ENCODE measurements at regions not wholly inside any gene's neighbourhood (a gene's known extent, or its start where the extent isn't known, plus 50 kb on each side); places are given as distances from the start of the nearest gene placed in this dataset.

- DNase-seq (ENCODE audit: low read depth), result no peak
- H3K4me3 ChIP-seq (ENCODE audit: low read depth, low read length), result no peak overlapping the region
- TF ChIP-seq, protein P1, sequence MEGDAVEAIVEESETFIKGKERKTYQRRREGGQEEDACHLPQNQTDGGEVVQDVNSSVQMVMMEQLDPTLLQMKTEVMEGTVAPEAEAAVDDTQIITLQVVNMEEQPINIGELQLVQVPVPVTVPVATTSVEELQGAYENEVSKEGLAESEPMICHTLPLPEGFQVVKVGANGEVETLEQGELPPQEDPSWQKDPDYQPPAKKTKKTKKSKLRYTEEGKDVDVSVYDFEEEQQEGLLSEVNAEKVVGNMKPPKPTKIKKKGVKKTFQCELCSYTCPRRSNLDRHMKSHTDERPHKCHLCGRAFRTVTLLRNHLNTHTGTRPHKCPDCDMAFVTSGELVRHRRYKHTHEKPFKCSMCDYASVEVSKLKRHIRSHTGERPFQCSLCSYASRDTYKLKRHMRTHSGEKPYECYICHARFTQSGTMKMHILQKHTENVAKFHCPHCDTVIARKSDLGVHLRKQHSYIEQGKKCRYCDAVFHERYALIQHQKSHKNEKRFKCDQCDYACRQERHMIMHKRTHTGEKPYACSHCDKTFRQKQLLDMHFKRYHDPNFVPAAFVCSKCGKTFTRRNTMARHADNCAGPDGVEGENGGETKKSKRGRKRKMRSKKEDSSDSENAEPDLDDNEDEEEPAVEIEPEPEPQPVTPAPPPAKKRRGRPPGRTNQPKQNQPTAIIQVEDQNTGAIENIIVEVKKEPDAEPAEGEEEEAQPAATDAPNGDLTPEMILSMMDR (IDR thresholded peaks at IDR 0.05; ENCODE audit: low read depth, low read length, missing control alignments), result no peak
These were observed 150.2 kb upstream of the UNC5B start for GRCh38 chr10:71062156-71062555.

DNA sequence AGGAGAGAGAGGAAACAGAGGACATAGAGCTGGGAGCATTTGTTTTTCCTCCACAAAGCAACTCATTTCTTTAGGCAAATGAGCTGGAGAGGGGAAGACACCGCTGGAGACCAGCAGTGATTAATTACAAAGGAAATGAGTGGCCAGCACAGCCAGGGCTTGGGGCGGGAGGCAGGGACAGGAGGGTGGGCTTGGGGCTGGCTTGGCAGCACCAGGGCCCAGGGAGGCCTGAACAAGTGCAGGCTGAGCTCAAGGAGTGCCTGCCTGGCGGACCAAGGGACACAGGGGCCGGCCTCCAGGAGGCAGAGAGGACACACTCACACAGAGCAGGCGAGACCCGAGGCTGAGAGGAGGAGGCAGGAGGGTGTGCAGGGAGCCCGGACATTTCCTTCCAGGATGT is 149.0 kb upstream of the UNC5B start:
- TF ChIP-seq, protein P1 (IDR thresholded peaks at IDR 0.05; ENCODE audit: low read depth, low read length, missing control alignments), result no peak
- no peak for DNase-seq (ENCODE audit: low read depth)
- H3K4me3 ChIP-seq (ENCODE audit: low read depth, low read length), result no peak overlapping the region

- TF ChIP-seq, protein P1 (IDR thresholded peaks at IDR 0.05; ENCODE audit: low read depth, low read length, missing control alignments), result peak; percentile 34
- no peak overlapping the region for H3K4me3 ChIP-seq (ENCODE audit: low read depth, low read length)
- no peak for DNase-seq (ENCODE audit: low read depth)
These were observed 147.8 kb upstream of the UNC5B start for GRCh38 chr10:71064413-71065118.

DNA sequence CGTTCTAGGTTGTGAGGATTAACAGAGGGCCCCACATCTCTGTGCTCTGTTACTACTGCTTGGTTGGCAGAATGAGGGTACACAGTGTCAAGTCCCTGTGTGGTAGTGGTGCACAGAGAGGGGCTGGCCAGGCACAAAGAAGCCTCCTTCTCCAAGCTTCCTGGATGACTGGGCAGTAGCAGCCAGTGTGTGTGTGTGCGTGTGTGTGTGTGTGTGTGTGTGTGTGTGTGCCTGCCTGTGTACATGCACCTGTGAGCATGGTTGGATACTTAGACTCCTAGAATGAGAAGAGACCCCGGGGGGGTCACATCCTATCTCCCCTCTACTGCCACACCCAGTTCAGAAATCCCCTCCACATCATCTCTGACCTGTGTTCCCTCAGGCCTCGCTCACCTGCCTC is 146.7 kb upstream of the UNC5B start:
- TF ChIP-seq, protein P1 (IDR thresholded peaks at IDR 0.05; ENCODE audit: low read depth, low read length, missing control alignments), result no peak
- no peak overlapping the region for H3K4me3 ChIP-seq (ENCODE audit: low read depth, low read length)
- no peak for DNase-seq (ENCODE audit: low read depth)

GRCh38 chr10:71066600-71066999 is 145.8 kb upstream of the UNC5B start:
- H3K4me3 ChIP-seq (ENCODE audit: low read depth, low read length), result no peak overlapping the region

GRCh38 chr10:71067098-71067740 is 145.2 kb upstream of the UNC5B start:
- no peak overlapping the region for H3K4me3 ChIP-seq (ENCODE audit: low read depth, low read length)
- TF ChIP-seq, protein P1 (IDR thresholded peaks at IDR 0.05; ENCODE audit: low read depth, low read length, missing control alignments), result no peak
- no peak for DNase-seq (ENCODE audit: low read depth)

More at GRCh38 chr10:71066600-71066999, 145.8 kb upstream of the UNC5B start:
- DNase-seq (ENCODE audit: low read depth), result no peak
- TF ChIP-seq, protein P1 (IDR thresholded peaks at IDR 0.05; ENCODE audit: low read depth, low read length, missing control alignments), result no peak

Data from GM12864 (cell line).